SK-N-SH treated with all-trans-retinoic acid at 6 μM for 48 hours (cell line): ENCODE measurements at regions not wholly inside any gene's neighbourhood (a gene's known extent, or its start where the extent isn't known, plus 50 kb on each side); places are given as distances from the start of the nearest gene placed in this dataset.

Experiments used
- ARNTL ChIP-seq: fragments of 450-650 bp; formaldehyde crosslinking; IDR thresholded peaks from 2 replicates; pipeline ENCODE4 v1.5.0; 2020; ENCODE audit warnings: low read depth, mild to moderate bottlenecking, moderate library complexity, borderline replicate concordance
- BACH2 ChIP-seq: fragments of 250-450 bp; sonication (Bioruptor Pico); IDR thresholded peaks from 2 replicates; pipeline ENCODE4 v1.9.0; 2021; ENCODE audit warnings: mild to moderate bottlenecking, borderline replicate concordance
- CSDC2 ChIP-seq: fragments of 250-450 bp; sonication (Bioruptor Pico); IDR thresholded peaks from 2 replicates; pipeline ENCODE4 v1.5.0; 2020; ENCODE audit warnings: mild to moderate bottlenecking, moderate library complexity
- CSRNP3 ChIP-seq: fragments of 250-450 bp; sonication (Bioruptor Pico); IDR thresholded peaks from 2 replicates; pipeline ENCODE4 v1.5.1; 2021; ENCODE audit warnings: mild to moderate bottlenecking, moderate library complexity
- ESRRG ChIP-seq: fragments of 250-450 bp; sonication (Bioruptor Pico); IDR thresholded peaks from 2 replicates; pipeline ENCODE4 v1.6.1; 2021; ENCODE audit warnings: mild to moderate bottlenecking
- GLIS3 ChIP-seq: fragments of 250-450 bp; sonication (Bioruptor Pico); IDR thresholded peaks from 2 replicates; pipeline ENCODE4 v1.5.0; 2020; ENCODE audit warnings: mild to moderate bottlenecking, moderate library complexity
- PATZ1 ChIP-seq: fragments of 250-450 bp; sonication (Bioruptor Pico); IDR thresholded peaks from 2 replicates; pipeline ENCODE4 v1.8.0; 2020; ENCODE audit warnings: mild to moderate bottlenecking, moderate library complexity, borderline replicate concordance
- RARB ChIP-seq: fragments of 250-450 bp; sonication (Bioruptor Pico); IDR thresholded peaks from 2 replicates; pipeline ENCODE4 v1.8.0; 2021; ENCODE audit warnings: mild to moderate bottlenecking, moderate library complexity
- TCF4 ChIP-seq: fragments of 250-450 bp; sonication (Bioruptor Pico); IDR thresholded peaks from 2 replicates; pipeline ENCODE4 v1.8.0; 2021; ENCODE audit warnings: mild to moderate bottlenecking, moderate library complexity, borderline replicate concordance
- TSHZ2 ChIP-seq: fragments of 250-450 bp; sonication (Bioruptor Pico); IDR thresholded peaks from 2 replicates; pipeline ENCODE4 v1.5.0; 2020; ENCODE audit warnings: mild to moderate bottlenecking, moderate library complexity
- ZFP30 ChIP-seq: fragments of 450-650 bp; formaldehyde crosslinking; IDR thresholded peaks from 2 replicates; pipeline ENCODE4 v1.5.0; 2022; ENCODE audit warnings: mild to moderate bottlenecking, moderate library complexity
- ZNF565 ChIP-seq: fragments of 450-650 bp; formaldehyde crosslinking; conservative IDR thresholded peaks from 2 replicates; pipeline ENCODE4 v1.5.0; 2020; ENCODE audit warnings: low read depth, mild to moderate bottlenecking, moderate library complexity
- ZNF70 ChIP-seq: fragments of 450-650 bp; formaldehyde crosslinking; IDR thresholded peaks from 2 replicates; pipeline ENCODE4 v1.5.0; 2020; ENCODE audit warnings: mild to moderate bottlenecking, moderate library complexity

- TF ChIP-seq RARB (CRISPR knock-in tag), result no peak
- no peak for TF ChIP-seq ESRRG (CRISPR knock-in tag)
- no peak for TF ChIP-seq ZNF70 (CRISPR knock-in tag)
- TF ChIP-seq TCF4, result no peak
- no peak for TF ChIP-seq BACH2
- no peak for TF ChIP-seq ARNTL (CRISPR knock-in tag)
- TF ChIP-seq ZFP30 (CRISPR knock-in tag), result no peak
- TF ChIP-seq ZNF565 (CRISPR knock-in tag), result no peak
- TF ChIP-seq PATZ1 (CRISPR knock-in tag), result no peak
- TF ChIP-seq TSHZ2 (CRISPR knock-in tag), result no peak
- TF ChIP-seq GLIS3 (CRISPR knock-in tag), result no peak
- no peak for TF ChIP-seq CSRNP3
- no peak for TF ChIP-seq CSDC2 (CRISPR knock-in tag)
Observed at GRCh38 chr20:4084096-4084495, 64.5 kb upstream of the SMOX start.
